ENCODE measurements at regions not wholly inside any gene's neighbourhood (a gene's known extent, or its start where the extent isn't known, plus 50 kb on each side); places are given as distances from the start of the nearest gene placed in this dataset.

- DNase-seq, result no peak
Measured at GRCh38 chr13:61024046-61024445, 391.6 kb downstream of the PCDH20 start.

GRCh38 chr13:61021838-61022237 lies 393.8 kb downstream of the PCDH20 start:
- no peak for DNase-seq

DNA sequence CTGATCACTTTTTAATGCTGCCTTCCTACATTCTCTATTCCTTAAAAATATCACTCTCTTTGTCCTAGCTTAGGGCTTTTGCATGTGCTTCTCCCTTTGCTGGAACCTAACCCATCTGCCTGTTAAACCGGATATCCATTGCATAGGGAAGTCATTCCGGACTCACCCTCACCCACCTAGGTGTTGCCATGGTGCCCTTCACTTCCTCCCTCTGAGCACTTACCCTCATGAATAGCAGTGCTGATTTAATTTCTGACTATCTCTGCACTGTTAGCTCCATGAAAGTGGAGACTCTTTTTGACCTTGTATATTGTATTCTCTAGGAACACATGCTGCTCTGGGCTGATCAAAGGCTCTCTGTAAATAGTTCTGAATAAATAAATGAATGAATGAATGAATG lies 401.9 kb downstream of the PCDH20 start:
- DNase-seq, result no peak

- DNase-seq, result no peak
Measured at GRCh38 chr13:61010358-61010757, 405.3 kb downstream of the PCDH20 start.

GRCh38 chr13:61002686-61003085 lies 413.0 kb downstream of the PCDH20 start:
- DNase-seq, result no peak

DNA sequence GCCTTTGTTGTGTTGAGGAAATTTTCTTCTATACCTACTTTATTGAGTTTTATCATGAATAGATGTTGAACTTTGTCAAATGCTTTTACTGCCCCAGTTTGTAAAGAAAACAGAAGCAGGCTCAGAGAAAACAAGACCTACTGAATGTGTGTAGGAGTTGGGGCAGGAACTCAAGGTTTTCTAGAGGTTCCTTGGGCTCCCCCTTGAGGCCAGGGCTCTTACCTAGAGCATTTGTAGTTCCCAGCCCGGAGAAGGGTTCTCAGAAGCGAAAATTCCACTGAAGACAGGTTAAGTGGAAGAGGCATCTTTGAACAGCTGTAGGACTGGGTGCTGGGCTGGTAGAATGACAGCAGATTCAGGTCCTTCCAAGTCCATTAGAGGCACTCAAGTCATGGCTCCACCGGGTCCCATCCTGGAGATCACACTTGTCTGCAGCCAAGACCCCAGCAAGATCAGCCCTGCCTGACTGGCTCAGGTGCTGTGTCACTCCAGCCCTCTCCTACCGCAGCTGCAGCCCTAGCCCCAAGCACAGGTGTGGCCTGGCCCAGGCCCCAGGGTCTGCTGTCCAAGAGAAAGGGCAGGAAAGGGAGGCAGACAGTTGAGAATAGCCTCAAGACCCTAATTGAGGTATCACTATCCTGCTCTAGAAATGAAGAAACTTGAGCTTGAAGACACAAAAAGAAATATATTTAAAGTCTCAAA lies 425.5 kb downstream of the PCDH20 start:
- DNase-seq, result no peak

- DNase-seq, result no peak
Measured at GRCh38 chr13:60986301-60986700, 429.3 kb downstream of the PCDH20 start.

DNA sequence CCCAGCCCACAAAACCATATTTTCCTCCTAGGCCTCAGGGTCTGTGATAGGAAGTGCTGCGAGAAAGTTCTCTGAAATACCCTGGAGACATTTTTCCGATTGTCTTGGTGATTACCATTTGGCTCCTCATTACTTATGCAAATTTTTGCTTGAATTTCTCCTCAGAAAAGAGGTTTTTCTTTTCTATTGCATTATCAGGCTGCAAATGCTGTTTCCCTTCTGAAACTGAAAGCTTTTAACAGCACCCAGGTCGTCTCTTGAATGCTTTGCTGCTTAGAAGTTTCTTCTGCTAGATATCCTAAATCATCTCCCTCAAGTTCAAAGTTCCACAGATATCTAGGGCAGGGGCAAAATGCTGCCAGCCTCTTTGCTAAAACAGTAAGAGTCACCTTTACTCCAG lies 434.2 kb downstream of the PCDH20 start:
- DNase-seq, result no peak

DNA sequence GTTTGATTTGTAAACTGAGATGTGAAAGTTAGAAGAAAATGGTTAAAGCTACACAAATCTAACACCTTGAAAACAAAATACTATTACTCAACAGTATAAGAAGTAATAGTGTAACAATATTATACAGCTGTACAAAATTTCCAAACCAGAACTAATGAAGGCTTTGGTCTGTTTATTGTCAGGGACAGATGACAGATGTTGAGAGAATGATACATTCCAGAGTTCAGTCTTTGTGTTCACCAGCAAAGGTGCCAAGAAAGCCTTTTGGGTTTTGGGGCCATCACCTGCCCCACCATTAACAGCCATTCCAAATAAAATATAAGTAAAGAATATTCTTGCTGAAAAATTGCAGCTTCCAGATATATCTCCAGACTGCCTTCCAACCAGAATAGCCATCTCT lies 439.3 kb downstream of the PCDH20 start:
- no peak for DNase-seq

DNA sequence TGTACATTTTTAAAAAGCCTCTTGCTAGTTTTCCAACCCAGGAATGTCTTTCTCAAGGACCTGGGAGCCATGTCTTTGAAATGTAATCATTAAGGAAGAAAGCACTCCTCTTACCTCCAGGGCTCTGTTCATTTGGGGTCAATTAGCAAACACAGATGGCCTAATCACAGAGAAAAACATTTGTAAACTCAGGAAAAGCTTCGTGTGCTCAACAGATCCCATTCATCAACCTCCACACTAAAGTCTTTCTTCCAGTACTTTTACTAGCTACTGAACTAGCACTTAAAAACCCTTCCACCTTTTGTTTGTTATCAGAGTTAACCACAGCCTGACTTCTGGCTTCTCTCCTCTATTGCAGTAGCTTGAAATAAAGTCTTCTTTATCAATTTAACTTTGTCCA lies 441.4 kb downstream of the PCDH20 start:
- no peak for DNase-seq

DNA sequence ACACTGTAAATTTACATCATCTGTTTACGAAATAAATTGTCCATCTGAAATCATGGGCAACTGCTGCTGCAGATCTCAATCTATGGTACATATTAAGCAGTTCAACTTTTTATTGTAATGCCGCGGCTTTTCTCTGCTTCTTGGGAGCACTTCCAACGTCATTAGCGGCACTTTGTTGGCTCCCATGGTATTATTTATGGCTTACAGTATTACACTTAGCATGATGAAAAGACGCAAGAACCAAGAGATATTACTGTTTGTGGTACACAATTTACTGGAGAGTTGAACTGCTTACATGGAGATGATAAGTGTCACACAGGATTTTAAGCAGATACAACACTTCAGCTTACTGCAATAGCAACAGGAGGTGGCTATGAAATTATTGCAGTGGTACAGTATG lies 442.1 kb downstream of the PCDH20 start:
- DNase-seq, result no peak

DNA sequence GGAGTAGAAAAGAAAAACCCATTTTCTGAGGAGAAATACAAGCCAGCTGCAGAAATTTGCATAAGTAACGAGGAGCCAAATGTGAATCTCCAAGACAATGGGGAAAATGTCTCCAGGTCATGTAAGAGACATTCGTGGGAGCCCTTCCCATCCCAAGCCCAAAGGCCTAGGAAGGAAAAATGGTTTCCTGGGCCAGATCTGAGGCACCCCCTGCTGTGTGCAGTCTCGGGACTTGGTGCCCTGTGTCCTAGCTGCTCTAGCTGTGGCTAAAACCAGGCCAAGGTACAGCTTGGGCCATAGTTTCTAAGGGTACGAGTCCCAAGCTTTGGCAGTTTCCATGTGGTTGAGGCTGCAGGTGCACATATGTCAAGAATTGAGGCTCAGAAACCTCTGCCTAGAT lies 444.9 kb downstream of the PCDH20 start:
- no peak for DNase-seq

- no peak for DNase-seq
Measured at GRCh38 chr13:60969656-60970055, 446.0 kb downstream of the PCDH20 start.

GRCh38 chr13:60959427-60959826 lies 456.2 kb downstream of the PCDH20 start:
- DNase-seq, result no peak

GRCh38 chr13:60957816-60958215 lies 457.8 kb downstream of the PCDH20 start:
- DNase-seq, result no peak

DNA sequence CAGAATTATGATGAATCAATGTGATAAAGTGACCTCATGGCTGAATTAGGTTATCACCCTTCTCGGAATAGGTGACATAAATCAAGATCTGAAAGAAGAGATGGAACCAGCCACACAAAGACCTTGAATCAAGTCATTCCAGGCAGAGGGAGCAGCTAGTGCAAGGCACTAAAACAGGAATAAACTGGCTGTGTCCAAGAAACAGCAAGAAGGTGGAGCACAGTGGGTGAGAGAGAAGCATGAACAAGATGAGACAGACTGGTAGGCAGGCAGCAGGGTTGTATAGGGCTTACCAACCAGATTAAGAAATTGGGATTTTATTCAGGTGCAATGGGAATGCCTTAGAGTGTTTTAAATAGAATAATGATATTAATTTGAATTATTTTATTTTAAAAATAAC lies 470.3 kb downstream of the PCDH20 start:
- DNase-seq, result no peak

DNA sequence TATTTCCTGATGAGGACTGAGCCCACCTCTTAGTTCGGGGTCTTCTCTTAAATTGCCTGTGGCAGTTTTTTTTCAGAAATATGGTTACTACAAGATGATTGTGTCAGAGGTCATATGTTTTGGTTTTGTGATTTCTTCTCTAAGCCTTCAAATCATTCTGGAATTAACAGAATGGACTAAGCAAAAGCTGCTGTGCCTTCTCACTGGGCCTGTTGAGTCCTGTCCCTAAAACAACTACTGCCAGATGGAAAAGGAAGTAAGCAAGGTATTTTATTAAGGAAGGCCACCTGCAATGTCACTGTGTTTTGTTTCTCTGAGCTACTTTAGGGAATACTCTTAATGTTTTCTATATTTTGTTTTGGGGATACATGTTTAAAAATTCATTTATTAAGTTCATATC lies 470.8 kb downstream of the PCDH20 start:
- no peak for DNase-seq

GRCh38 chr13:60944016-60944415 lies 471.6 kb downstream of the PCDH20 start:
- no peak for DNase-seq

GRCh38 chr13:60936281-60936680 lies 479.4 kb downstream of the PCDH20 start:
- DNase-seq, result no peak

DNA sequence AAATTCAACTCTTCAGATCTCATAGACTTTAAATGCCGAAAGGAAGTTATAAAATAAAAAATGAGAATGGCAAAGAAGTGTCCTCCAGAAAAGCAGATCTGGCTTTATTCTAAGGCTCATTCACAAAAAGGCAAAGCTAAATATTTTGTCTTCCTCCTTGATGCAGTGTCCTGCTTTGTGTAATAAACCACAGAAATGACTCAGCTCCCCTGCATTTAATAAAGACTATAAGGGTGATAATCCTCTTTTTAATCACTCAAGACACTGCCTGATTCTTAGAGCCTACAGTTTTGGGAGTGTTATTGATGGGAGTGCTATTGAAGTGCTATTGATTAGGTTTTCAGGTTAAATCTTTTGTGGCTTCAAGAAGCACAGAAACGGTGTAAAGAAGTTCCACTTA lies 482.0 kb downstream of the PCDH20 start:
- DNase-seq, result no peak

DNA sequence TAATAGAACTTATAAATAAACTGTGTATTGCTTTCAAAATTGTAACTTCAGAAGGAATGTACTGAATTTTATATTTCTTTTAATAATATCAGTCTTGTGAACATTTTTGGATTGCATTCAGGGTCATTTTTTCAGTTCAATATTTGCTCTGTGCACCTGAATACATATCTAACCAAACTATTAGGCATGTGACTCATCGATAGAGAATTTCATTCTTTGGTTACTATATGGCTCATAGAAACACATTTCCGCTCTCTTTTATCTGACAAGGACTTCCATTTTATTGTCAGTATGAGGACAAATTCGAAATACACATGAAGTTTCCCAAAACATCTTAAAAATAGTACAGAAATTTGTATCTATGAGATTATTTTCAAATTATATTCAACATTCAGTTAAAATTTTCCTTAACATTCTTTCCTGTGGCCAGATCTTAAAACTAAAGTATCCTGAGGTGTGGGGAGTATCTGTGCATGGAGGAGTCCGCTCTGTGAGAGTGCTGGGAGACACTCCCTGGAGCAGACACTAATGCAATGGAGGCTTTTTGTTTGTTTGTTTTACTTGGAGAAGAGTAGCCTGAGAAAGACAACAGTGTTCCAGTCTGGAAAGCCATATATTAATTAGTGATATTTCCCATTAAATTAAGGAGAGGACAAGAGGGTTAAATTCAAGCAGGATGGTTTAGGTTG lies 483.6 kb downstream of the PCDH20 start:
- DNase-seq, result no peak

DNA sequence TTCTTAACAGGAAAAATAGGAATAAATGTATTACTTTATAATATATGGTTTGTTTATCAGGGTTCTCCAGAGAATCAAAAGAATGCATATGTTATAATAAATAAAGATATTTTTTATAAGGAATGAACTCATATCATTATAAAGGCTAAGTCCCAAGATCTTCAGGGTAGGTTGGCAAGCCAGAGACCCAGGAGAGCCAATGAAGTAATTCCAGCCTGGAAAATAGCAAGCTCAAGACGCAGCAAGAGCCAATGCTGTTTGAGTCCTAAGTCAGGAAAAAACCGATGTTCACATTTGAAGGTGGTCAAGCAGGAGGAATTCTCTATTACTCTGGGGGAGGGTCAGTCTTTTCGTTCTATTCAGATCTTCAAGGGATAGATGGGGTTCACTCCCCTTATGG lies 490.0 kb downstream of the PCDH20 start:
- no peak for DNase-seq

DNA sequence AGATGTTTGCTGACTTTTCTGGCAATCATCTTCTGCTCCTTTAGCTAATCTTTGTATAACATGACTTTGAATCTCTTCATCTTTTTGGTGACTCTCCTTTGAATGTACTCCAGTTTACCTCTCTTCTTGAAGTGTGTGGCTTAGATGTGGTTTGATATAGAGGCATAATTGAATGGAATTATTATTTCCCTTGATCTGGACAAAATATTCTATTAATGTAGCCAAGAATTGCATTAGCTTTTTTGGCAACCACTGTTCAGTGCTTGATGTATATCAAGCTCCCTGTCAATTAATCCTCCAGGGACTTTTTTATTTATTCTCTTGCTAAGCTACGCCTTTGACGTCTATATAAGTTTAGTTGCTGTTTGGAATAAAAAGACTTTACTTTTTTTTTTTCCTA lies 490.8 kb downstream of the PCDH20 start:
- no peak for DNase-seq

DNA sequence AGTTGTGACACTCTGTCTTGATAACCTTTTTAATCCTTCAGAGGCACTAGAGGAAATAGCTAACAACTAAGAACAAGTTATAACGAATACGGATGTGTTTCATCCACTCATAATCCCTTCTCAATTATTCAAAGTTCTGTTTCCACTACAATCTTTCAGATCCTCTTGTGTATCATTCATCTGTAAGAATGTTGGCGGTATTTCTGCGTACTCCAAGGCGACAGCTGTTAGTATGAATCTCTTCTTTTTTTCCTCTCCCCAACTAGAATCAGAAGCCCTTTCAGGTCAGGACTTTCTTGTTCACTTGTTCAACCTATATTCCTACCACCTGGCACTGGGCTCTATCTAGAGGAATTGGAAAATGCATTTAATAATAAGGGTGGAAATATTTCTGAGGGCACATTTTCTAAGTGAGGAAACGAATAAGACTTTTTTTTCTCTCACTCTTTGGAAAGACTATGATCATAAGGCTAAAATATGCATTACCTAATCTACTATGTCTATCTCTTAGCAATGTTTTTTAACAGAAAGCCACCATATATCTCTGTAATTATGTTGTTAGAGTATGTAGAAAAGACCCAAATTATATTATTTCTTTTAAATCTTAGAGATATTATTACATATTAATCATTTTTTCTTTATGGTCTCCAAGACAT lies 492.9 kb downstream of the PCDH20 start:
- DNase-seq, result no peak
